SU-DHL-6 (cell line): ENCODE measurements at regions not wholly inside any gene's neighbourhood (a gene's known extent, or its start where the extent isn't known, plus 50 kb on each side); places are given as distances from the start of the nearest gene placed in this dataset.

ENCODE experiments used
- H2AFZ ChIP-seq: fragments of 200-600 bp; sonication (generic); 2 replicates; pipeline ENCODE4 v1.6.1; 2014; ENCODE audit warnings: low read depth, mild to moderate bottlenecking, moderate library complexity, mixed read lengths, antibody characterized with exemption, low read length; ENCODE audit not compliant: severe bottlenecking
- H3F3A ChIP-seq: fragments of 200-600 bp; shearing (Covaris generic); 2 replicates; pipeline ENCODE4 v1.6.0; 2016; ENCODE audit warnings: antibody characterized with exemption, mild to moderate bottlenecking; ENCODE audit not compliant: insufficient read depth
- H3K27ac ChIP-seq: fragments of 200-600 bp; sonication (generic); 2 replicates; pipeline ENCODE4 v1.5.1; 2016; ENCODE audit warnings: low read depth, mild to moderate bottlenecking, low read length, moderate library complexity, mixed read lengths
- H3K27me3 ChIP-seq: fragments of 200-600 bp; sonication (generic), shearing (Covaris generic); 2 replicates; pipeline ENCODE4 v1.6.0; 2014; ENCODE audit warnings: mild to moderate bottlenecking, low read length
- H3K36me3 ChIP-seq: fragments of 200-600 bp; sonication (generic); 2 replicates; pipeline ENCODE4 v1.6.1; 2014; ENCODE audit warnings: mild to moderate bottlenecking, low read length, mixed read lengths
- H3K4me2 ChIP-seq: fragments of 300-600, 200-600 bp; shearing (Covaris generic), sonication (generic); 2 replicates; pipeline ENCODE4 v1.6.0; 2014; ENCODE audit warnings: low read length, low read depth, mild to moderate bottlenecking; ENCODE audit not compliant: poor library complexity, severe bottlenecking
- H3K4me3 ChIP-seq: fragments of 200-600 bp; sonication (generic); 2 replicates; pipeline ENCODE4 v1.5.1; 2014; ENCODE audit warnings: antibody characterized with exemption, low read length, mild to moderate bottlenecking, mixed read lengths; ENCODE audit not compliant: insufficient read depth, poor library complexity, severe bottlenecking
- H3K79me2 ChIP-seq: fragments of 200-600 bp; sonication (generic); 2 replicates; pipeline ENCODE4 v1.6.1; 2014; ENCODE audit warnings: mild to moderate bottlenecking, low read length, moderate library complexity; ENCODE audit not compliant: insufficient read depth
- H3K9ac ChIP-seq: fragments of 200-600 bp; sonication (generic); 2 replicates; pipeline ENCODE4 v1.7.0; 2014; ENCODE audit warnings: mild to moderate bottlenecking, low read length
- H3K9me2 ChIP-seq: fragments of 200-600 bp; sonication (generic); replicated peaks from 2 replicates; pipeline ENCODE4 v1.6.1; 2014; ENCODE audit warnings: low read length; ENCODE audit not compliant: insufficient read depth
- H3K9me3 ChIP-seq: fragments of 200-600 bp; sonication (generic); 2 replicates; pipeline ENCODE4 v1.6.1; 2014; ENCODE audit warnings: low read length, mixed read lengths; ENCODE audit not compliant: insufficient read depth
- H4K20me1 ChIP-seq: fragments of 200-600 bp; sonication (generic); 2 replicates; pipeline ENCODE4 v1.6.1; 2014; ENCODE audit warnings: low read depth, mild to moderate bottlenecking, antibody characterized with exemption, low read length, moderate library complexity, mixed read lengths
- EZH2phosphoT487 ChIP-seq: fragments of 200-600 bp; sonication (generic), shearing (Covaris generic); conservative IDR thresholded peaks from 2 replicates; pipeline ENCODE4 v1.6.1; 2018; ENCODE audit warnings: mild to moderate bottlenecking, antibody characterized with exemption, low read length, moderate library complexity, mixed read lengths
- TF ChIP-seq, protein P1 (sequence below): fragments of 200-600 bp; sonication (generic); IDR thresholded peaks from one replicate; pipeline ENCODE4 v1.5.1; 2017; ENCODE audit warnings: antibody characterized with exemption, mild to moderate bottlenecking, low read length, moderate library complexity; ENCODE audit not compliant: insufficient read depth, poor library complexity, severe bottlenecking

DNA sequence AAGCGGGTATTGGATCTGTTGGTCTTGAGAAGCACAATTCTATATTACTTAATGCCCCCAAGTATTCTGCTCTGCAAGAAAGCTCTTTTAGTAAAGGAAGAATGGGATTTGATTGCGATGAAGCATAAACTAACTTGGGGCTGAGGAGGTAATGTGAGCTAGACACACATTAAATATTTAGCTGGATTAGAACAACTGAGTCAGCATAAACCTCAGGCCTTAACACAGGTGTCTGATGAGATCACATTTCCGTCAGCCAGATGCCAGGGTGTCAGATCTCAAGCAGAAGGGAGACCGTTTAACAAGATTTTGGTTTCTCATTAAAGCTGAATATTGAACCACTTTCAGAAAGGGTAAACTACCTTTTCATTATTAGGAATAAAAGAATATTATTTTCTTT, 94.5 kb downstream of the GYPC start:
- H3K9me2 ChIP-seq, result no peaks in the 10 kb centered on the region
- TF ChIP-seq, protein P1, sequence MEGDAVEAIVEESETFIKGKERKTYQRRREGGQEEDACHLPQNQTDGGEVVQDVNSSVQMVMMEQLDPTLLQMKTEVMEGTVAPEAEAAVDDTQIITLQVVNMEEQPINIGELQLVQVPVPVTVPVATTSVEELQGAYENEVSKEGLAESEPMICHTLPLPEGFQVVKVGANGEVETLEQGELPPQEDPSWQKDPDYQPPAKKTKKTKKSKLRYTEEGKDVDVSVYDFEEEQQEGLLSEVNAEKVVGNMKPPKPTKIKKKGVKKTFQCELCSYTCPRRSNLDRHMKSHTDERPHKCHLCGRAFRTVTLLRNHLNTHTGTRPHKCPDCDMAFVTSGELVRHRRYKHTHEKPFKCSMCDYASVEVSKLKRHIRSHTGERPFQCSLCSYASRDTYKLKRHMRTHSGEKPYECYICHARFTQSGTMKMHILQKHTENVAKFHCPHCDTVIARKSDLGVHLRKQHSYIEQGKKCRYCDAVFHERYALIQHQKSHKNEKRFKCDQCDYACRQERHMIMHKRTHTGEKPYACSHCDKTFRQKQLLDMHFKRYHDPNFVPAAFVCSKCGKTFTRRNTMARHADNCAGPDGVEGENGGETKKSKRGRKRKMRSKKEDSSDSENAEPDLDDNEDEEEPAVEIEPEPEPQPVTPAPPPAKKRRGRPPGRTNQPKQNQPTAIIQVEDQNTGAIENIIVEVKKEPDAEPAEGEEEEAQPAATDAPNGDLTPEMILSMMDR, result no peak
- no peak for TF ChIP-seq EZH2phosphoT487
- no peaks in the 10 kb centered on the region for H3K27me3 ChIP-seq
- no peak overlapping the region for H3K9ac ChIP-seq
- no peaks in the 10 kb centered on the region for H4K20me1 ChIP-seq
- H3F3A ChIP-seq, result no peaks in the 10 kb centered on the region
- H3K4me3 ChIP-seq, result no peak overlapping the region
- H3K4me2 ChIP-seq, result no peak overlapping the region
- H3K36me3 ChIP-seq, result no peaks in the 10 kb centered on the region
- H2AFZ ChIP-seq, result no peak overlapping the region
- no peaks in the 10 kb centered on the region for H3K79me2 ChIP-seq
- no peak overlapping the region for H3K27ac ChIP-seq
- no peaks in the 10 kb centered on the region for H3K9me3 ChIP-seq

DNA sequence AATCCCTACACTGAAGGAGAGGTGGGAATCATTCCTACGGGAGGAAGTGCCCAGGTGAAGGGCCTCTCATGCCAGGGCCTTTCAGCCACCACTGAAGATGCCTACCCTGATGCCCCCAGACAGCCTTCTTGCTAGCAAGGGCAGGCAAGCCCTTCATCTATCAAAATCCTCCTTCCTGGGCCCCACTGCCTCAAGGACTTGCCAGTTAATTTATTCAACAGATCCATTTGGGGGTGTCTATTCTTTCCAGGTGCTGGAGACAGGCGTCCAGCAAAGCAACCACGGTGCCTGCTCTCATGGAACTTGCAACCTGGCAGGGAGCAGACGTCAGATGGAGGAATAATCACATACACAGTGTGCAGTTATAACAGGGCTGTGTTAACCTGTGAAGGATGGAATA, 95.5 kb downstream of the GYPC start:
- TF ChIP-seq, protein P1, result no peak
- TF ChIP-seq EZH2phosphoT487, result no peak
- H3K9me2 ChIP-seq, result no peaks in the 10 kb centered on the region
- H3K4me2 ChIP-seq, result no peak overlapping the region
- H3K27me3 ChIP-seq, result no peaks in the 10 kb centered on the region
- H3F3A ChIP-seq, result no peaks in the 10 kb centered on the region
- no peaks in the 10 kb centered on the region for H3K36me3 ChIP-seq
- no peak overlapping the region for H3K9ac ChIP-seq
- H4K20me1 ChIP-seq, result no peaks in the 10 kb centered on the region
- no peaks in the 10 kb centered on the region for H3K9me3 ChIP-seq
- no peaks in the 10 kb centered on the region for H3K79me2 ChIP-seq
- no peak overlapping the region for H2AFZ ChIP-seq
- no peak overlapping the region for H3K4me3 ChIP-seq
- no peak overlapping the region for H3K27ac ChIP-seq

DNA sequence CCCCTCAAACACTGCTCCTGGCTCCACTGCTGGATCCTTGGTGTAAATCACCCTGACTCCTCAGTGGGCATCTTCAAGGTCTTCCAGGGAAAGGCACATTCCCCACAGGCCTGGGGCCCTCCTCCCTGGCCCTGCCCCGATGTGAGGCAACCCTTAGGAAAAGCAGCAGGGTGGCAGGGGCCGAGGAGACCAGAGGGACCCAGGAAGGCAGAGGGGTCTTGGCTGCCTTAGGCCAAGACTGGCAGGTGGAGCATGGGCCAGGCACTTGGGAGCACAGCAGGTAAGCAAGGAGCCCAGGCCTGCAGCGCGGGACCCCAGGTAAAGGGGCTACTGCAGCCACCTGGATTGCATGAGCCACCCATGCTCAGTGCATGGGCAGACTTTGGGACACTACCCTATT, 96.9 kb downstream of the GYPC start:
- Histone ChIP-seq H3K9me3 (no peaks in the 10 kb centered on the region), H3K27me3 (no peaks in the 10 kb centered on the region), H3K27ac (no peak overlapping the region), H3K79me2 (no peaks in the 10 kb centered on the region), H3K4me2 (no peak overlapping the region), H3K4me3 (no peak overlapping the region), H2AFZ (no peak overlapping the region), H3K9ac (no peak overlapping the region), H3F3A (no peaks in the 10 kb centered on the region), H3K36me3 (no peaks in the 10 kb centered on the region), H3K9me2 (no peaks in the 10 kb centered on the region), H4K20me1 (no peaks in the 10 kb centered on the region)
- TF ChIP-seq, protein P1, result no peak
- no peak for TF ChIP-seq EZH2phosphoT487
